A673 (cell line): ENCODE measurements at regions not wholly inside any gene's neighbourhood (a gene's known extent, or its start where the extent isn't known, plus 50 kb on each side); places are given as distances from the start of the nearest gene placed in this dataset.

Experiments
- CTCF ChIP-seq: fragments of 300-800, 200-600 bp; sonication (generic); conservative IDR thresholded peaks from 2 replicates; pipeline ENCODE4 v1.5.1; 2017; ENCODE audit warnings: low read depth, mild to moderate bottlenecking, antibody characterized with exemption, low read length, moderate library complexity, mixed read lengths
- EZH2 ChIP-seq: fragments of 200-600 bp; sonication (generic); IDR thresholded peaks from 2 replicates; pipeline ENCODE4 v1.6.1; 2017; ENCODE audit warnings: borderline replicate concordance, low read depth, mild to moderate bottlenecking, mixed read lengths, antibody characterized with exemption, low read length; ENCODE audit not compliant: poor library complexity, severe bottlenecking

GRCh38 chr21:39022035-39022434, 161.2 kb downstream of the PSMG1 start:
- TF ChIP-seq CTCF (no peak), EZH2 (no peak)
